Activated naive CD4-positive, alpha-beta T cell treated with anti-CD3 and anti-CD28 coated beads for 36 hours (primary cell): ENCODE measurements at regions not wholly inside any gene's neighbourhood (a gene's known extent, or its start where the extent isn't known, plus 50 kb on each side); places are given as distances from the start of the nearest gene placed in this dataset.

ENCODE experiments used
- CTCF ChIA-PET: fragments of 350-600 bp; sonication (Branson Sonifier 250); formaldehyde crosslinking; loops from one replicate; lab custom pipeline; 2021; ENCODE audit warnings: antibody characterized with exemption; lab: Charles Lee
- DNase-seq: peaks from one replicate; pipeline ENCODE4 v3.0.0-alpha.2; 2020
- H3K27ac Mint-ChIP-seq: one replicate; pipeline ENCODE4 v1.8.0; 2021; ENCODE audit warnings: mild to moderate bottlenecking, mixed read lengths
- H3K27me3 Mint-ChIP-seq: one replicate; pipeline ENCODE4 v1.8.0; 2021; ENCODE audit warnings: low read depth, mixed read lengths
- H3K36me3 Mint-ChIP-seq: one replicate; pipeline ENCODE4 v1.8.0; 2021; ENCODE audit warnings: low read depth, mixed read lengths
- H3K4me1 Mint-ChIP-seq: one replicate; pipeline ENCODE4 v1.8.0; 2021; ENCODE audit warnings: low read depth, mixed read lengths
- H3K4me3 Mint-ChIP-seq: one replicate; pipeline ENCODE4 v1.8.0; 2021; ENCODE audit warnings: mild to moderate bottlenecking, moderate library complexity, mixed read lengths
- H3K9me3 Mint-ChIP-seq: one replicate; pipeline ENCODE4 v1.8.0; 2021; ENCODE audit warnings: mixed read lengths
- intact Hi-C: fragments of 100-400 bp; cut with micrococcal nuclease; formaldehyde crosslinking; loops from one replicate; pipeline ENCODE4 v1.15.1; 2023

GRCh38 chr5:154107010-154107409, 68.2 kb downstream of the MFAP3 start:
- H3K27ac Mint-ChIP-seq = no peak overlapping the region
- intact Hi-C loops = no loop called here
- H3K9me3 Mint-ChIP-seq = no peaks in the 10 kb centered on the region
- H3K27me3 Mint-ChIP-seq = no peaks in the 10 kb centered on the region
- CTCF ChIA-PET = interaction anchor here (0.7 kb wide), 1 partner anchor 13 kb away, joined by 3 read pairs; no protein-coding TSS in a partner anchor
- no peaks in the 10 kb centered on the region for H3K36me3 Mint-ChIP-seq
- no peak overlapping the region for H3K4me3 Mint-ChIP-seq
- DNase-seq = no peak
- H3K4me1 Mint-ChIP-seq = peaks cover 3% of the 10 kb centered on the region

- peaks cover 6% of the 10 kb centered on the region for H3K4me1 Mint-ChIP-seq
- intact Hi-C loops = no loop called here
- H3K9me3 Mint-ChIP-seq = no peaks in the 10 kb centered on the region
- DNase-seq = no peak
- H3K27ac Mint-ChIP-seq = no peak overlapping the region
- H3K4me3 Mint-ChIP-seq = no peak overlapping the region
- no peaks in the 10 kb centered on the region for H3K36me3 Mint-ChIP-seq
- no peaks in the 10 kb centered on the region for H3K27me3 Mint-ChIP-seq
- CTCF ChIA-PET = interaction anchor here (1.1 kb wide), 1 partner anchor 314 kb away, joined by 5 read pairs; no protein-coding TSS in a partner anchor
Observed at GRCh38 chr5:154107756-154108155, 69.0 kb downstream of the MFAP3 start.

- DNase-seq = no peak
- H3K4me1 Mint-ChIP-seq = peaks cover 6% of the 10 kb centered on the region
- H3K27ac Mint-ChIP-seq = no peak overlapping the region
- no peaks in the 10 kb centered on the region for H3K36me3 Mint-ChIP-seq
- H3K27me3 Mint-ChIP-seq = no peaks in the 10 kb centered on the region
- H3K9me3 Mint-ChIP-seq = no peaks in the 10 kb centered on the region
- CTCF ChIA-PET = interaction anchor here (0.8 kb wide), 1 partner anchor 33 kb away, joined by 3 read pairs; no protein-coding TSS in a partner anchor
- intact Hi-C loops = no loop called here
- H3K4me3 Mint-ChIP-seq = no peak overlapping the region
Observed at GRCh38 chr5:154109416-154110106, 70.8 kb downstream of the MFAP3 start.

- Mint-ChIP-seq H3K27ac (no peak overlapping the region), H3K27me3 (no peaks in the 10 kb centered on the region), H3K4me1 (peaks cover 6% of the 10 kb centered on the region), H3K36me3 (no peaks in the 10 kb centered on the region), H3K9me3 (no peaks in the 10 kb centered on the region), H3K4me3 (no peak overlapping the region)
- intact Hi-C loops = no loop called here
- DNase-seq = no peak
- CTCF ChIA-PET = interaction anchor here (0.8 kb wide), 1 partner anchor 34 kb away, joined by 3 read pairs; no protein-coding TSS in a partner anchor
Observed at GRCh38 chr5:154110107-154110453, 71.3 kb downstream of the MFAP3 start.

GRCh38 chr5:154110716-154111115, 71.9 kb downstream of the MFAP3 start:
- Mint-ChIP-seq H3K27me3 (no peaks in the 10 kb centered on the region), H3K4me3 (no peak overlapping the region), H3K36me3 (no peaks in the 10 kb centered on the region), H3K27ac (no peak overlapping the region), H3K9me3 (no peaks in the 10 kb centered on the region), H3K4me1 (peaks cover 6% of the 10 kb centered on the region)
- CTCF ChIA-PET = interaction anchor here (1.1 kb wide), 1 partner anchor 294 kb away, joined by 3 read pairs; no protein-coding TSS in a partner anchor
- DNase-seq = no peak
- intact Hi-C loops = no loop called here

GRCh38 chr5:154111214-154111613, 72.4 kb downstream of the MFAP3 start:
- DNase-seq = no peak
- intact Hi-C loops = no loop called here
- CTCF ChIA-PET = interaction anchor here (1.1 kb wide), 1 partner anchor 293 kb away, joined by 3 read pairs; no protein-coding TSS in a partner anchor
- no peak overlapping the region for H3K4me3 Mint-ChIP-seq
- H3K36me3 Mint-ChIP-seq = no peaks in the 10 kb centered on the region
- H3K27me3 Mint-ChIP-seq = no peaks in the 10 kb centered on the region
- peaks cover 6% of the 10 kb centered on the region for H3K4me1 Mint-ChIP-seq
- H3K9me3 Mint-ChIP-seq = no peaks in the 10 kb centered on the region
- H3K27ac Mint-ChIP-seq = no peak overlapping the region

GRCh38 chr5:154112255-154112654, 73.5 kb downstream of the MFAP3 start:
- CTCF ChIA-PET = interaction anchor here (0.7 to 1.1 kb wide), 2 partner anchors 293 to 316 kb away, joined by 4 to 5 read pairs; no protein-coding TSS in a partner anchor
- H3K4me1 Mint-ChIP-seq = peaks cover 6% of the 10 kb centered on the region

GRCh38 chr5:154115291-154115690, 75.2 kb upstream of the GALNT10 start:
- Mint-ChIP-seq H3K27ac (no peak overlapping the region), H3K4me3 (no peak overlapping the region), H3K36me3 (no peaks in the 10 kb centered on the region), H3K27me3 (no peaks in the 10 kb centered on the region), H3K9me3 (no peaks in the 10 kb centered on the region), H3K4me1 (peaks cover 6% of the 10 kb centered on the region)
- CTCF ChIA-PET = no interaction called here
- intact Hi-C loops = no loop called here
- DNase-seq = no peak

More at GRCh38 chr5:154112255-154112654, 73.5 kb downstream of the MFAP3 start:
- no peaks in the 10 kb centered on the region for H3K27me3 Mint-ChIP-seq
- no peak overlapping the region for H3K4me3 Mint-ChIP-seq
- H3K27ac Mint-ChIP-seq = no peak overlapping the region
- no peaks in the 10 kb centered on the region for H3K36me3 Mint-ChIP-seq
- intact Hi-C loops = no loop called here
- DNase-seq = no peak
- H3K9me3 Mint-ChIP-seq = no peaks in the 10 kb centered on the region

GRCh38 chr5:154117050-154117449, 73.5 kb upstream of the GALNT10 start:
- no peak for DNase-seq
- CTCF ChIA-PET = no interaction called here
- Mint-ChIP-seq H3K4me1 (peaks cover 3% of the 10 kb centered on the region), H3K9me3 (no peaks in the 10 kb centered on the region), H3K27ac (no peak overlapping the region), H3K27me3 (no peaks in the 10 kb centered on the region), H3K4me3 (no peak overlapping the region), H3K36me3 (no peaks in the 10 kb centered on the region)
- intact Hi-C loops = no loop called here

GRCh38 chr5:154117930-154118329, 72.6 kb upstream of the GALNT10 start:
- intact Hi-C loops = no loop called here
- H3K9me3 Mint-ChIP-seq = no peaks in the 10 kb centered on the region
- no peaks in the 10 kb centered on the region for H3K4me1 Mint-ChIP-seq
- no peak overlapping the region for H3K4me3 Mint-ChIP-seq
- H3K27ac Mint-ChIP-seq = no peak overlapping the region
- H3K27me3 Mint-ChIP-seq = no peaks in the 10 kb centered on the region
- DNase-seq = no peak
- peaks cover 1% of the 10 kb centered on the region for H3K36me3 Mint-ChIP-seq
- CTCF ChIA-PET = interaction anchor here (0.6 kb wide), 1 partner anchor 52 kb away, joined by 4 read pairs; no protein-coding TSS in a partner anchor

- H3K4me1 Mint-ChIP-seq = no peaks in the 10 kb centered on the region
- no peak overlapping the region for H3K4me3 Mint-ChIP-seq
- H3K9me3 Mint-ChIP-seq = no peaks in the 10 kb centered on the region
- intact Hi-C loops = no loop called here
- peaks cover 1% of the 10 kb centered on the region for H3K36me3 Mint-ChIP-seq
- DNase-seq = no peak
- no peaks in the 10 kb centered on the region for H3K27me3 Mint-ChIP-seq
- H3K27ac Mint-ChIP-seq = no peak overlapping the region
- CTCF ChIA-PET = interaction anchor here (0.6 kb wide), 1 partner anchor 52 kb away, joined by 4 read pairs; no protein-coding TSS in a partner anchor
Observed at GRCh38 chr5:154118385-154118784, 72.1 kb upstream of the GALNT10 start.

- no peak overlapping the region for H3K4me3 Mint-ChIP-seq
- no peak overlapping the region for H3K27ac Mint-ChIP-seq
- H3K36me3 Mint-ChIP-seq = peaks cover 1% of the 10 kb centered on the region
- intact Hi-C loops = no loop called here
- H3K4me1 Mint-ChIP-seq = no peaks in the 10 kb centered on the region
- DNase-seq = no peak
- H3K9me3 Mint-ChIP-seq = no peaks in the 10 kb centered on the region
- H3K27me3 Mint-ChIP-seq = no peaks in the 10 kb centered on the region
- CTCF ChIA-PET = interaction anchor here (0.6 kb wide), 1 partner anchor 1654 kb away, joined by 3 read pairs; no protein-coding TSS in a partner anchor
Observed at GRCh38 chr5:154118893-154119336, 71.6 kb upstream of the GALNT10 start.

- no peak for DNase-seq
- Mint-ChIP-seq H3K4me3 (no peak overlapping the region), H3K36me3 (peaks cover 4% of the 10 kb centered on the region), H3K27me3 (peaks cover 7% of the 10 kb centered on the region), H3K4me1 (no peaks in the 10 kb centered on the region), H3K27ac (no peak overlapping the region), H3K9me3 (peaks cover 12% of the 10 kb centered on the region)
- CTCF ChIA-PET = no interaction called here
- intact Hi-C loops = no loop called here
Observed at GRCh38 chr5:154129013-154129412, 61.5 kb upstream of the GALNT10 start.
